LoVo (cell line): ENCODE measurements at regions not wholly inside any gene's neighbourhood (a gene's known extent, or its start where the extent isn't known, plus 50 kb on each side); places are given as distances from the start of the nearest gene placed in this dataset.

Source experiments
- DNase-seq: peaks from one replicate; pipeline ENCODE4 v3.0.0-alpha.2; 2016; ENCODE audit warnings: low spot score

DNA sequence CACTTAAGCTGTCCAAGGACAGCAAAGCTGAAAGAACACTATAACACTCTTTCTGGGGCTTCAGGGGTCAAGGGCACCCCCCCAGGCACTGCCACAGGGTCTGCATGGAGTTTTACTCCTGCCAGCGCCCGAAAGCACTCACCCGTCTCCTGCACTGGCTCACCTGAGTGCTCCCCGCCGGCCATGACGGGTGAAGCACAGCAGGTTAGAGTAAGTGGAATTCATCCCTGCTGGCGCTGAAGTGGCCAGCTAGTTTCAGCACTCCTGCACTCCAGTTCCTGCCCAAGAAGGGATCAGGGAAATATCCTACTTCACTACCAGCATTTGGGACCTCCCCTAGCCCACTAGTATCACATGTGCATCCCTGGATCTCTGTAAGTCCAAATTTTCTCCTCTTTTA is 516.0 kb downstream of the ZNF608 start:
- DNase-seq, result no peak

- no peak for DNase-seq
These were observed 517.1 kb downstream of the ZNF608 start for GRCh38 chr5:124229352-124229751.

GRCh38 chr5:124227914-124228313 is 518.5 kb downstream of the ZNF608 start:
- DNase-seq, result no peak

GRCh38 chr5:124220418-124220817 is 526.0 kb downstream of the ZNF608 start:
- DNase-seq, result no peak

GRCh38 chr5:124212934-124213333 is 533.5 kb downstream of the ZNF608 start:
- DNase-seq, result no peak

GRCh38 chr5:124210111-124210910 is 536.1 kb downstream of the ZNF608 start:
- DNase-seq, result no peak

GRCh38 chr5:124207118-124207517 is 539.3 kb downstream of the ZNF608 start:
- no peak for DNase-seq

- no peak for DNase-seq
These were observed 539.9 kb downstream of the ZNF608 start for GRCh38 chr5:124206540-124206939.

DNA sequence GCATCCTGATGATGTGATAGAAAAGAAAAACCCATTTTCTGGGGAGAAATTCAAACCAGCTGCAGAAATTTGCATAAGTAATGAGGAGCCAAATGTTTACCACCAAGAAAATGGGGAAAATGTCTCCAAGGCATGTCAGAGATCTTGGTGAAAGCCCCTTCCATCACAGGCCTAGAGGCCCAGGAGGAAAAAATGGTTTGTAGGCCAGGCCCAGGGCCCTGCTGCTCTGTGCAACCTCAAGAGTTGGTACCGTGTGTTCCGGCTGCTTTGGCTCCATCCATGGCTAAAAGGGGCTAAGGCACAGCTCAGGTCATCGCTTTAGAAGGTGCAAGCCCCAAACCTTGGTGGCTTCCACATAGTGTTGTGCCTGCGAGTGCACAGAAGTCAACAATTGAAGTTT is 543.1 kb downstream of the ZNF608 start:
- no peak for DNase-seq

DNA sequence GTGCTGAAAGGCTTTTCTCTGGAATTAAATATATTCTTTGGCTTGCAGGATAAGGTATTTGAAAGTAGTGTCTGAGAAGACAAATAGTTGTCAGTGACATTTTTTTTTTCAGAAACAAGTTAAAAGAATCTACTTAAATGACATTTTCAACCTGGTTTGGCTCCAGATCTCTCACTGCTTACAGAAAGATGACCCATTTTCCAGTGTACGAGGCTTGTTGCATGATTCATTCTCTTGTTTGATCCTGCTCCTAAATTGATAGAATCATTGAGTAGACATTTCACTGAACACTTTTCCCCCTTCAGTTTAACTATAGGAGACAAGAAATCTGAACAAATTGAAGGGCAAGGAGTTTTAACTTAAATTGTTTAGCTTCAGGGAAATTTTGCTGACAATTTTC is 546.1 kb downstream of the ZNF608 start:
- DNase-seq, result no peak

- DNase-seq, result no peak
These were observed 546.5 kb downstream of the ZNF608 start for GRCh38 chr5:124199893-124200292.

GRCh38 chr5:124195411-124195810 is 551.0 kb downstream of the ZNF608 start:
- no peak for DNase-seq

GRCh38 chr5:124194282-124194681 is 552.2 kb downstream of the ZNF608 start:
- no peak for DNase-seq

DNA sequence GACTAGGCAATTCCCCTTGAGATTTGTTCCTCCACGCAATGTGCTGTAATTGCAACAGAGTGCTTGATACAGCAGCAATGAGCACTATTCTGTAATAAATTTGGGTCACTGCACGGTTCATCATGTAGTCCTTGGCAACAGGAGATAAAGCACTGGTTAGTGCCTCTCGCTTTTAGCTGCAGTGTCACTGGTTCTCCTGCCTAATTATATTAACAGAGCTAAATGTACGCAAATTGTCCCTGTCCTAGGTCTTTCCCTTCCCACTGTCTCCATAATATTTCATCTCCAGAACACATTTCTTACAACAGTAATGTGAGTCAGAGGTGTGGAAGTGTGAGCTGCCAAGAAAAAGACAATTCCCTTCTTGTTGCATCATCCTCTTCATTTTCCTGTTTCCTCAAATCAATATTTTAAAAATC is 553.1 kb downstream of the ZNF608 start:
- DNase-seq, result peak; percentile 16

GRCh38 chr5:124192716-124193115 is 553.7 kb downstream of the ZNF608 start:
- DNase-seq, result no peak

DNA sequence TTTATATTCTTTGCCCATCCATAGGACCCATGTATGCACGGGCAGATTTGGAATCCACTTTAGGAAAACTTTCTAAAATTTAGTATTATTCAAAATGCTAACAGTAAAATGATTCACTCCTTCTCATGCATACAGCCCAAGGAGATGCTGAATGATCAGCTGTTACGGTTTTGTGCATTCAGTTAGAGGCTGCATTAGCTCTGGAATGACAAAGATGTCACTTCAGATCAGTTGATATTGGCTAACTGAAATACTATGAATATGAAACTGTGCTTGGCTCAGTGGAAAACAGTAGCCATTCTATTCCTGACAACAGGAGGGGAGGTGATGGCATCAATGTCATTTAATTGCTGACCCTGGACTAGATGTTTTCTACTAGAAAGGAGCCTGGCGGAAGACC is 560.7 kb downstream of the ZNF608 start:
- no peak for DNase-seq

DNA sequence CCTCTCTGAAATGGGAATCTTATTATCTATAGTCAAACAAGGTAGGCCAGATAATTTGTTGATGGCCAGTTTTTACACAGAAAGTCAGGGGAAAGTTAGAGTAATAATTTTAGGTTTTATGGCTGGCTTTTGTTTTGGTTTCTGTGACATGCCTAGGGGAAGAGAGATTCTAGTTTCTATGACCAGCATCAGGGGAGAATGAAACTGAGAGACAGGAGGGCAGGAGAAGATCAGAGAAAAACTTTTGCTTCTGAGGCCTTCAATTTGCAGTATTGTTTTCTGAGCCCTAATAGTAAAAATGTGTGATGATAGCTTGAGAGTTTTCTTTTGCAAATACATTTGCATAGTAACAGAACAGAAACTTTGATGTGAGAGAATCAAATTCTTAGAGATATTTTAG is 564.3 kb downstream of the ZNF608 start:
- DNase-seq, result no peak

DNA sequence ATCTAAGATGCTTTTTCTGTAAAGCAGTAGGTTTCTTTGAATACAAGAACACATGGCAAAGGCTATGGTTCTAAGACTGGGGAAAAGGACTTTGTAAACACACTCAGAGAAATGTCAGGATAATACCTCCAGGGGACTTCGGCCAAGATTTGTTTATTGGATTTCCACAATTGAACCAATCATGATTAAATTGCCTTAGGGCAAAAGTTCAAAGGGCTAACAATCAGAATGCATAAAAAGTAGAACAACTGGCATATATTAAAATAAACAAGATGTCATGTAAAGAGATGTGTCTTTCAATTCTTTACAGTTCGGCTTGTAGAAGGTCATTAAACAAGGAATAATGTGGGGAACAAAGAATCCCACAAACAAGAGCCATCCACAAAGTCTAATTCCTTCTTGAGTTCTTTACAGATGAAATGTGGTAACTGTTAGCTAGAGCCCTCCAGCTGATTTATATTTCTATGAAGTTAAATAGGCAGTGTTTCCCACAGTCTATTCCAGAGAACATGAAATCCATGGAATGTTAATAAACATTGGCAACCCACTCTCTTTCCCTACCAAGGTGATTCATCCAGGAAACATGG is 565.5 kb downstream of the ZNF608 start:
- peak; percentile 66 for DNase-seq

- peak; percentile 41 for DNase-seq
These were observed 566.1 kb downstream of the ZNF608 start for GRCh38 chr5:124180299-124180874.

GRCh38 chr5:124179819-124180218 is 566.6 kb downstream of the ZNF608 start:
- DNase-seq, result no peak

- DNase-seq, result no peak
These were observed 568.4 kb downstream of the ZNF608 start for GRCh38 chr5:124178050-124178449.

DNA sequence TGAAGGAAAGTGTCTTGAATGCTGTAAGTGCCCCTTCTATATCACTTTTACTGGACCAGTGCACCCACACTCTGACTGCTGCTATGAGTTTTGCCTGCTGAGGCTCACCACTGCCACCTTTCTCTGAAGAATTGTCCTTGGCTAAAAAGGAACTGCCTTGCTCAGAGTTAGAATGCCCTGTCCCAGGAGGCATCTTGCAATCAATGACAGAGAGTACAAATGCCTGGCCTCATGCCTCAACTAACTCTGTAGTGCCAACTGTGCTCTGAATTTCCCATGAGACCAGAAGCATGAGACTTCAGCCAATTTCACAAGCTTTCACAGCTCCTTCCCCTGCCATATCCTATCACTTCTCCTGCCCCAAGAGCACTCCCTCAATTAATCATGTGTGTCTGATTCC is 569.7 kb downstream of the ZNF608 start:
- DNase-seq, result no peak

DNA sequence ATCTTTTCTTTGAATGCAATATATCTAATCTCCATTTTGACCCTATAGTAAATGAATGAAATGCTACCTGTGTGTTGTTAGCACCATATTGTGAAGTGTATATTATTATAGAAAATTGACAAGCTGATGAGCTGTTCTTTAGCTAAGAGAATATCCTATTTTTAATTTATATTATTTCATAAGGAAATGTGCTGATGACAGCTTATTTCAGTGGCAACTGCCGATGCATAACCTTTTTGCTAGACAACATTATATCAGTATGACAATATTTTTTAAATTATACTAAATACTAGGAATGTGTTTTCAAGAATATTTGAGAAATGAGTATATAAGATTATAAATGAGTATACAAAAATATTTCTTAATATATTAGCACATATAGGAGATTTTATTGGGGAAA is 573.1 kb downstream of the ZNF608 start:
- DNase-seq, result no peak
